ENCODE measurements at regions not wholly inside any gene's neighbourhood (a gene's known extent, or its start where the extent isn't known, plus 50 kb on each side); places are given as distances from the start of the nearest gene placed in this dataset.
"Not testable (repeated sequence)": the region's sequence is repeated elsewhere in the genome, so short reads cannot be mapped to it uniquely, and the experiment has no call there.

- H3K4me1 ChIP-seq (ENCODE audit: control insufficient read depth in 3 of 3, insufficient read depth in 3 of 3, low read length in 3 of 3), result no peaks in the 10 kb centered on the region
These were observed 194.5 kb upstream of the COX10 start for GRCh38 chr17:13874817-13875216.

GRCh38 chr17:13879961-13880466 is 189.3 kb upstream of the COX10 start:
- Histone ChIP-seq H3K4me3 (ENCODE audit: low read length in 3 of 3) (no peak overlapping the region), H3K27ac (ENCODE audit: low read depth, low read length) (no peak overlapping the region), H3K4me1 (ENCODE audit: control insufficient read depth in 3 of 3, insufficient read depth in 3 of 3, low read length in 3 of 3) (no peaks in the 10 kb centered on the region), H3K9ac (ENCODE audit: low read depth in 1 of 3, low read length in 3 of 3) (no peak overlapping the region), H3K27me3 (ENCODE audit: control insufficient read depth in 3 of 3, insufficient read depth in 3 of 3, low read length in 3 of 3) (no peaks in the 10 kb centered on the region), H3K9me3 (ENCODE audit: control insufficient read depth in 3 of 3, low read length in 3 of 3) (no peaks in the 10 kb centered on the region), H3K36me3 (ENCODE audit: control insufficient read depth in 3 of 3, insufficient read depth in 3 of 3, low read length in 3 of 3) (no peaks in the 10 kb centered on the region)

More at GRCh38 chr17:13874817-13875216, 194.5 kb upstream of the COX10 start:
- Histone ChIP-seq H3K9me3 (ENCODE audit: control insufficient read depth in 3 of 3, low read length in 3 of 3) (no peaks in the 10 kb centered on the region), H3K9ac (ENCODE audit: low read depth in 1 of 3, low read length in 3 of 3) (no peak overlapping the region), H3K27ac (ENCODE audit: low read depth, low read length) (no peak overlapping the region), H3K4me3 (ENCODE audit: low read length in 3 of 3) (no peak overlapping the region), H3K27me3 (ENCODE audit: control insufficient read depth in 3 of 3, insufficient read depth in 3 of 3, low read length in 3 of 3) (no peaks in the 10 kb centered on the region), H3K36me3 (ENCODE audit: control insufficient read depth in 3 of 3, insufficient read depth in 3 of 3, low read length in 3 of 3) (no peaks in the 10 kb centered on the region)

- Histone ChIP-seq H3K9me3 (ENCODE audit: control insufficient read depth in 3 of 3, low read length in 3 of 3) (no peaks in the 10 kb centered on the region), H3K27me3 (ENCODE audit: control insufficient read depth in 3 of 3, insufficient read depth in 3 of 3, low read length in 3 of 3) (no peaks in the 10 kb centered on the region), H3K4me1 (ENCODE audit: control insufficient read depth in 3 of 3, insufficient read depth in 3 of 3, low read length in 3 of 3) (no peaks in the 10 kb centered on the region), H3K9ac (ENCODE audit: low read depth in 1 of 3, low read length in 3 of 3) (no peak overlapping the region), H3K4me3 (ENCODE audit: low read length in 3 of 3) (no peak overlapping the region), H3K27ac (ENCODE audit: low read depth, low read length) (no peak overlapping the region), H3K36me3 (ENCODE audit: control insufficient read depth in 3 of 3, insufficient read depth in 3 of 3, low read length in 3 of 3) (no peaks in the 10 kb centered on the region)
These were observed 185.6 kb upstream of the COX10 start for GRCh38 chr17:13883659-13884058.

- Histone ChIP-seq H3K9ac (ENCODE audit: low read depth in 1 of 3, low read length in 3 of 3) (no peak overlapping the region), H3K27me3 (ENCODE audit: control insufficient read depth in 3 of 3, insufficient read depth in 3 of 3, low read length in 3 of 3) (no peaks in the 10 kb centered on the region), H3K4me1 (ENCODE audit: control insufficient read depth in 3 of 3, insufficient read depth in 3 of 3, low read length in 3 of 3) (no peaks in the 10 kb centered on the region), H3K36me3 (ENCODE audit: control insufficient read depth in 3 of 3, insufficient read depth in 3 of 3, low read length in 3 of 3) (no peaks in the 10 kb centered on the region), H3K27ac (ENCODE audit: low read depth, low read length) (no peak overlapping the region), H3K9me3 (ENCODE audit: control insufficient read depth in 3 of 3, low read length in 3 of 3) (no peaks in the 10 kb centered on the region), H3K4me3 (ENCODE audit: low read length in 3 of 3) (no peak overlapping the region)
These were observed 185.0 kb upstream of the COX10 start for GRCh38 chr17:13884347-13884746.

- no peaks in the 10 kb centered on the region for H3K4me1 ChIP-seq (ENCODE audit: control insufficient read depth in 3 of 3, insufficient read depth in 3 of 3, low read length in 3 of 3)
- no peak overlapping the region for H3K27ac ChIP-seq (ENCODE audit: low read depth, low read length)
- H3K9me3 ChIP-seq (ENCODE audit: control insufficient read depth in 3 of 3, low read length in 3 of 3), result no peaks in the 10 kb centered on the region
- no peaks in the 10 kb centered on the region for H3K27me3 ChIP-seq (ENCODE audit: control insufficient read depth in 3 of 3, insufficient read depth in 3 of 3, low read length in 3 of 3)
- no peaks in the 10 kb centered on the region for H3K36me3 ChIP-seq (ENCODE audit: control insufficient read depth in 3 of 3, insufficient read depth in 3 of 3, low read length in 3 of 3)
- no peak overlapping the region for H3K4me3 ChIP-seq (ENCODE audit: low read length in 3 of 3)
- H3K9ac ChIP-seq (ENCODE audit: low read depth in 1 of 3, low read length in 3 of 3), result no peak overlapping the region
These were observed 183.8 kb upstream of the COX10 start for GRCh38 chr17:13885550-13885949.

- H3K4me3 ChIP-seq (ENCODE audit: low read length in 3 of 3), result no peak overlapping the region
- no peaks in the 10 kb centered on the region for H3K36me3 ChIP-seq (ENCODE audit: control insufficient read depth in 3 of 3, insufficient read depth in 3 of 3, low read length in 3 of 3)
- no peaks in the 10 kb centered on the region for H3K27me3 ChIP-seq (ENCODE audit: control insufficient read depth in 3 of 3, insufficient read depth in 3 of 3, low read length in 3 of 3)
- no peak overlapping the region for H3K27ac ChIP-seq (ENCODE audit: low read depth, low read length)
- no peaks in the 10 kb centered on the region for H3K4me1 ChIP-seq (ENCODE audit: control insufficient read depth in 3 of 3, insufficient read depth in 3 of 3, low read length in 3 of 3)
- no peaks in the 10 kb centered on the region for H3K9me3 ChIP-seq (ENCODE audit: control insufficient read depth in 3 of 3, low read length in 3 of 3)
- no peak overlapping the region for H3K9ac ChIP-seq (ENCODE audit: low read depth in 1 of 3, low read length in 3 of 3)
These were observed 183.1 kb upstream of the COX10 start for GRCh38 chr17:13885953-13886889.

- no peak overlapping the region for H3K4me3 ChIP-seq (ENCODE audit: low read length in 3 of 3)
- no peaks in the 10 kb centered on the region for H3K9me3 ChIP-seq (ENCODE audit: control insufficient read depth in 3 of 3, low read length in 3 of 3)
- H3K27me3 ChIP-seq (ENCODE audit: control insufficient read depth in 3 of 3, insufficient read depth in 3 of 3, low read length in 3 of 3), result no peaks in the 10 kb centered on the region
- no peaks in the 10 kb centered on the region for H3K36me3 ChIP-seq (ENCODE audit: control insufficient read depth in 3 of 3, insufficient read depth in 3 of 3, low read length in 3 of 3)
- no peaks in the 10 kb centered on the region for H3K4me1 ChIP-seq (ENCODE audit: control insufficient read depth in 3 of 3, insufficient read depth in 3 of 3, low read length in 3 of 3)
- no peak overlapping the region for H3K27ac ChIP-seq (ENCODE audit: low read depth, low read length)
- H3K9ac ChIP-seq (ENCODE audit: low read depth in 1 of 3, low read length in 3 of 3), result no peak overlapping the region
These were observed 181.2 kb upstream of the COX10 start for GRCh38 chr17:13888056-13888609.

- not testable (repeated sequence) for H3K4me1 ChIP-seq (ENCODE audit: control insufficient read depth in 3 of 3, insufficient read depth in 3 of 3, low read length in 3 of 3); H3K9ac ChIP-seq (ENCODE audit: low read depth in 1 of 3, low read length in 3 of 3); H3K27me3 ChIP-seq (ENCODE audit: control insufficient read depth in 3 of 3, insufficient read depth in 3 of 3, low read length in 3 of 3); H3K9me3 ChIP-seq (ENCODE audit: control insufficient read depth in 3 of 3, low read length in 3 of 3); H3K27ac ChIP-seq (ENCODE audit: low read depth, low read length); H3K36me3 ChIP-seq (ENCODE audit: control insufficient read depth in 3 of 3, insufficient read depth in 3 of 3, low read length in 3 of 3); H3K4me3 ChIP-seq (ENCODE audit: low read length in 3 of 3)
These were observed 160.3 kb upstream of the COX10 start for GRCh38 chr17:13908971-13909370.

GRCh38 chr17:13909901-13910519 is 159.3 kb upstream of the COX10 start:
- Histone ChIP-seq H3K36me3 (ENCODE audit: control insufficient read depth in 3 of 3, insufficient read depth in 3 of 3, low read length in 3 of 3) (no peaks in the 10 kb centered on the region), H3K27me3 (ENCODE audit: control insufficient read depth in 3 of 3, insufficient read depth in 3 of 3, low read length in 3 of 3) (no peaks in the 10 kb centered on the region), H3K27ac (ENCODE audit: low read depth, low read length) (no peak overlapping the region), H3K4me3 (ENCODE audit: low read length in 3 of 3) (no peak overlapping the region), H3K9me3 (ENCODE audit: control insufficient read depth in 3 of 3, low read length in 3 of 3) (no peaks in the 10 kb centered on the region), H3K4me1 (ENCODE audit: control insufficient read depth in 3 of 3, insufficient read depth in 3 of 3, low read length in 3 of 3) (no peaks in the 10 kb centered on the region), H3K9ac (ENCODE audit: low read depth in 1 of 3, low read length in 3 of 3) (no peak overlapping the region)

GRCh38 chr17:13917634-13918033 is 151.7 kb upstream of the COX10 start:
- Histone ChIP-seq H3K27ac (ENCODE audit: low read depth, low read length) (no peak overlapping the region), H3K4me3 (ENCODE audit: low read length in 3 of 3) (no peak overlapping the region), H3K9ac (ENCODE audit: low read depth in 1 of 3, low read length in 3 of 3) (no peak overlapping the region), H3K27me3 (ENCODE audit: control insufficient read depth in 3 of 3, insufficient read depth in 3 of 3, low read length in 3 of 3) (no peaks in the 10 kb centered on the region), H3K9me3 (ENCODE audit: control insufficient read depth in 3 of 3, low read length in 3 of 3) (no peaks in the 10 kb centered on the region), H3K36me3 (ENCODE audit: control insufficient read depth in 3 of 3, insufficient read depth in 3 of 3, low read length in 3 of 3) (no peaks in the 10 kb centered on the region), H3K4me1 (ENCODE audit: control insufficient read depth in 3 of 3, insufficient read depth in 3 of 3, low read length in 3 of 3) (no peaks in the 10 kb centered on the region)
